C4-2B (cell line): ENCODE measurements at regions not wholly inside any gene's neighbourhood (a gene's known extent, or its start where the extent isn't known, plus 50 kb on each side); places are given as distances from the start of the nearest gene placed in this dataset.

Source experiments
- H3K27ac ChIP-seq: fragments of 450-650 bp; 2 replicates; pipeline ENCODE4 v1.5.1; 2017
- CTCF ChIP-seq: fragments of 450-650 bp; conservative IDR thresholded peaks from 2 replicates; pipeline ENCODE4 v1.5.1; 2017; ENCODE audit warnings: mild to moderate bottlenecking
- ZFX ChIP-seq: fragments of 450-650 bp; IDR thresholded peaks from 2 replicates; pipeline ENCODE4 v1.6.1; 2017

- no peak overlapping the region for H3K27ac ChIP-seq
- TF ChIP-seq CTCF (no peak), ZFX (no peak)
Measured at GRCh38 chr4:30837131-30837539, 117.0 kb downstream of the PCDH7 start.

- TF ChIP-seq ZFX (no peak), CTCF (no peak)
- no peak overlapping the region for H3K27ac ChIP-seq
Measured at GRCh38 chr4:30837861-30838260, 117.7 kb downstream of the PCDH7 start.

GRCh38 chr4:30838331-30838730 is 118.2 kb downstream of the PCDH7 start:
- no peak for TF ChIP-seq CTCF
- no peak for TF ChIP-seq ZFX
- no peak overlapping the region for H3K27ac ChIP-seq

GRCh38 chr4:30839583-30840520 is 119.7 kb downstream of the PCDH7 start:
- no peak overlapping the region for H3K27ac ChIP-seq

GRCh38 chr4:30840571-30840970 is 120.4 kb downstream of the PCDH7 start:
- TF ChIP-seq ZFX: no peak
- no peak for TF ChIP-seq CTCF

More at GRCh38 chr4:30839583-30840520, 119.7 kb downstream of the PCDH7 start:
- TF ChIP-seq CTCF (no peak), ZFX (no peak)

GRCh38 chr4:30842142-30842541 is 122.0 kb downstream of the PCDH7 start:
- TF ChIP-seq ZFX (no peak), CTCF (no peak)
- no peak overlapping the region for H3K27ac ChIP-seq

More at GRCh38 chr4:30840571-30840970, 120.4 kb downstream of the PCDH7 start:
- no peak overlapping the region for H3K27ac ChIP-seq

GRCh38 chr4:30842689-30843088 is 122.5 kb downstream of the PCDH7 start:
- TF ChIP-seq ZFX: no peak
- TF ChIP-seq CTCF: no peak
- no peak overlapping the region for H3K27ac ChIP-seq
